GM23248 (cell line): ENCODE measurements at regions not wholly inside any gene's neighbourhood (a gene's known extent, or its start where the extent isn't known, plus 50 kb on each side); places are given as distances from the start of the nearest gene placed in this dataset.

Source experiments
- EZH2 ChIP-seq: fragments of 200-600 bp; sonication (generic); IDR thresholded peaks from 2 replicates; pipeline ENCODE4 v1.6.1; 2018; ENCODE audit warnings: antibody characterized with exemption, mild to moderate bottlenecking; ENCODE audit not compliant: insufficient read depth, poor library complexity, severe bottlenecking
- EZH2phosphoT487 ChIP-seq: fragments of 200-600 bp; sonication (generic); IDR thresholded peaks from 2 replicates; pipeline ENCODE4 v1.6.1; 2018; ENCODE audit warnings: antibody characterized with exemption, moderate library complexity, mild to moderate bottlenecking, low read depth; ENCODE audit not compliant: insufficient read depth

GRCh38 chr1:191592907-191593306 lies 565.4 kb upstream of the RGS18 start:
- TF ChIP-seq EZH2 (no peak), EZH2phosphoT487 (no peak)
